B cell (primary cell): ENCODE measurements at regions not wholly inside any gene's neighbourhood (a gene's known extent, or its start where the extent isn't known, plus 50 kb on each side); places are given as distances from the start of the nearest gene placed in this dataset.

Experiments used
- ATAC-seq: fragments of 200-7000 bp; cut with Tn5 transposase; one replicate; pipeline ENCODE4 v1.10.0; 2021; ENCODE audit warnings: low read depth, mild to moderate bottlenecking, moderate number of reproducible peaks, moderate library complexity
- CTCF ChIA-PET: fragments of 350-600 bp; sonication (Branson Sonifier 250); formaldehyde crosslinking; loops from one replicate; lab custom pipeline; 2021; ENCODE audit warnings: antibody characterized with exemption, inconsistent platforms; lab: Charles Lee
- POLR2A ChIA-PET: fragments of 350-600 bp; sonication (Branson Sonifier 250); formaldehyde crosslinking; loops from one replicate; lab custom pipeline; 2021; ENCODE audit warnings: antibody characterized with exemption; lab: Charles Lee
- DNase-seq: peaks from one replicate; pipeline ENCODE4 v3.0.0; 2013
- H2AFZ ChIP-seq: 2 replicates; pipeline ENCODE4 v1.6.1; 2012; ENCODE audit warnings: mild to moderate bottlenecking, low read depth, low read length; ENCODE audit not compliant: insufficient read depth, poor library complexity, severe bottlenecking
- H3K27ac ChIP-seq, 2 donors: 1 replicate in 1 of 2; 2 replicates in 1 of 2; pipeline ENCODE4 v1.5.1; 2012 to 2013; ENCODE audit warnings: low read length in 2 of 2, mild to moderate bottlenecking in 2 of 2, moderate library complexity in 1 of 2
- H3K27me3 ChIP-seq, 4 experiments: fragments of 200-600 bp in 1 of 4; sonication (generic) in 1 of 4; replicated peaks in 1 of 4; 1 replicate in 2 of 4; 2 replicates in 2 of 4; pipeline versions ENCODE4 v1.6.1 to v1.7.0; 2013 to 2016; ENCODE audit warnings: low read length in 3 of 4, mild to moderate bottlenecking in 2 of 4, mixed read lengths in 1 of 4, moderate library complexity in 1 of 4; ENCODE audit not compliant: insufficient read depth in 4 of 4, control insufficient read depth in 3 of 4; ENCODE audit errors: control extremely low read depth in 1 of 4
- H3K36me3 ChIP-seq, 2 experiments: replicated peaks in 1 of 2; 1 replicate in 1 of 2; 2 replicates in 1 of 2; pipeline versions ENCODE4 v1.6.1 to v1.7.1; 2013; ENCODE audit warnings: low read length in 1 of 2; ENCODE audit not compliant: insufficient read depth in 2 of 2, control insufficient read depth in 1 of 2; ENCODE audit errors: control extremely low read depth in 1 of 2, extremely low read depth in 1 of 2
- H3K4me1 ChIP-seq, 2 donors: fragments of 200-600 bp in 1 of 2; sonication (generic) in 1 of 2; 1 replicate in 1 of 2; 2 replicates in 1 of 2; pipeline versions ENCODE4 v1.5.1 to v1.6.1; 2013 to 2017; ENCODE audit warnings: low read length in 2 of 2; ENCODE audit not compliant: control insufficient read depth in 2 of 2, insufficient read depth in 2 of 2
- H3K4me2 ChIP-seq: replicated peaks from 2 replicates; pipeline ENCODE3; 2012; ENCODE audit warnings: mild to moderate bottlenecking, low read depth, low read length; ENCODE audit not compliant: poor library complexity, severe bottlenecking
- H3K4me3 ChIP-seq, 5 experiments: fragments of 200-600 bp in 1 of 5; sonication (generic) in 1 of 5; 1 replicate in 3 of 5; 2 replicates in 2 of 5; pipeline versions ENCODE4 v1.5.1 to v1.7.0; 2011 to 2016; ENCODE audit warnings: low read length in 4 of 5, mild to moderate bottlenecking in 4 of 5, low read depth in 2 of 5, control low read depth in 1 of 5, moderate library complexity in 1 of 5; ENCODE audit not compliant: insufficient read depth in 1 of 5; ENCODE audit errors: control extremely low read depth in 1 of 5, extremely low read depth in 1 of 5
- H3K79me2 ChIP-seq: fragments of 200-600 bp; sonication (generic); one replicate; pipeline ENCODE4 v1.6.0; 2016; ENCODE audit warnings: low read length; ENCODE audit not compliant: control insufficient read depth, insufficient read depth
- H3K9ac ChIP-seq: fragments of 200-600 bp; sonication (generic); 2 replicates; pipeline ENCODE4 v1.6.1; 2017; ENCODE audit warnings: mild to moderate bottlenecking, low read length, moderate library complexity
- H3K9me3 ChIP-seq, 3 donors: one replicate each; pipeline versions ENCODE4 v1.6.1 to v1.7.1; 2013; ENCODE audit warnings: low read length in 2 of 3; ENCODE audit not compliant: control insufficient read depth in 2 of 3, insufficient read depth in 1 of 3; ENCODE audit errors: control extremely low read depth in 1 of 3
- H4K20me1 ChIP-seq: 2 replicates; pipeline ENCODE4 v1.6.0; 2012; ENCODE audit warnings: mild to moderate bottlenecking, low read length; ENCODE audit not compliant: insufficient read depth, control insufficient read depth, poor library complexity, severe bottlenecking
- H3K27ac Mint-ChIP-seq: one replicate; pipeline ENCODE4 v1.8.0; 2021; ENCODE audit warnings: mixed read lengths
- H3K27me3 Mint-ChIP-seq: one replicate; pipeline ENCODE4 v1.8.0; 2021; ENCODE audit warnings: mixed read lengths
- H3K4me1 Mint-ChIP-seq: one replicate; pipeline ENCODE4 v1.8.0; 2021; ENCODE audit warnings: mixed read lengths
- H3K4me3 Mint-ChIP-seq: one replicate; pipeline ENCODE4 v1.8.0; 2021; ENCODE audit warnings: mixed read lengths
- H3K9me3 Mint-ChIP-seq: one replicate; pipeline ENCODE4 v1.8.0; 2022; ENCODE audit warnings: mixed read lengths; ENCODE audit not compliant: insufficient read depth
- EZH2 ChIP-seq: IDR thresholded peaks from 2 replicates; pipeline ENCODE4 v1.6.1; 2012; ENCODE audit warnings: borderline replicate concordance, low read depth, mild to moderate bottlenecking, moderate library complexity, low read length; ENCODE audit not compliant: insufficient read depth, poor library complexity, severe bottlenecking
- WGBS: methylation state at CpG from one replicate; pipeline ENCODE4 v1.1.5; 2013; ENCODE audit warnings: missing lambda C conversion rate; ENCODE audit not compliant: insufficient coverage; 5-methylcytosine and 5-hydroxymethylcytosine counted together
- intact Hi-C: fragments of 100-400 bp; cut with micrococcal nuclease; formaldehyde crosslinking; loops from one replicate; pipeline ENCODE4 v1.10.0; 2022
- TF ChIP-seq, protein P1 (sequence below): fragments of 200-600 bp; IDR thresholded peaks from one replicate; pipeline ENCODE4 v1.8.0; 2022; ENCODE audit warnings: antibody characterized with exemption, mild to moderate bottlenecking

DNA sequence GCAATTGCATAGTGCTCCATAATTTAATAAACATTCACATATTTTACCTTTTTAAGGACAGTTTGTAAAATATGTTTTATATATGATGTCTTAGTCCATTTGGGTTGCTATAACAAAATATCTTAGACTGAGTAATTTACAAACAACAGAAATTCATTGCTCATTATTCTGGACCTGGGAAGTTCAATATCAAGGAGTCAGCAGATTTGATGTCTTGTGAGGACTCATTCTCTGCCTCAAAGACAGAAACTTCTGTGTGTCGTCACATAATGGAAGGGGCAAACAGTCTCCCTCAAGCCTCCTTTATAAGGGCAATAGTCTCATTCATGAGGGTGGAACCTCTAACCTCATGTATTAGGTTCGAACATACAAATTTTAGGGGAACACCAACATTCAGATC, 455.9 kb downstream of the TAF11L14 start:
- Histone ChIP-seq H3K79me2 (no peaks in the 10 kb centered on the region), H2AFZ (no peak overlapping the region), H3K9me3 (no peaks in the 10 kb centered on the region), H3K27me3 (no peaks in the 10 kb centered on the region), H3K36me3 (no peaks in the 10 kb centered on the region), H3K4me1 (no peaks in the 10 kb centered on the region), H3K4me2 (no peak overlapping the region), H3K9ac (no peak overlapping the region), H3K4me3 (no peak overlapping the region), H3K27ac (no peak overlapping the region), H4K20me1 (no peaks in the 10 kb centered on the region)
- POLR2A ChIA-PET: no interaction called here
- Mint-ChIP-seq H3K4me3 (no peak overlapping the region), H3K27ac (no peak overlapping the region), H3K9me3 (no peaks in the 10 kb centered on the region), H3K27me3 (no peaks in the 10 kb centered on the region), H3K4me1 (no peaks in the 10 kb centered on the region)
- ATAC-seq: no peak
- TF ChIP-seq, protein P1, sequence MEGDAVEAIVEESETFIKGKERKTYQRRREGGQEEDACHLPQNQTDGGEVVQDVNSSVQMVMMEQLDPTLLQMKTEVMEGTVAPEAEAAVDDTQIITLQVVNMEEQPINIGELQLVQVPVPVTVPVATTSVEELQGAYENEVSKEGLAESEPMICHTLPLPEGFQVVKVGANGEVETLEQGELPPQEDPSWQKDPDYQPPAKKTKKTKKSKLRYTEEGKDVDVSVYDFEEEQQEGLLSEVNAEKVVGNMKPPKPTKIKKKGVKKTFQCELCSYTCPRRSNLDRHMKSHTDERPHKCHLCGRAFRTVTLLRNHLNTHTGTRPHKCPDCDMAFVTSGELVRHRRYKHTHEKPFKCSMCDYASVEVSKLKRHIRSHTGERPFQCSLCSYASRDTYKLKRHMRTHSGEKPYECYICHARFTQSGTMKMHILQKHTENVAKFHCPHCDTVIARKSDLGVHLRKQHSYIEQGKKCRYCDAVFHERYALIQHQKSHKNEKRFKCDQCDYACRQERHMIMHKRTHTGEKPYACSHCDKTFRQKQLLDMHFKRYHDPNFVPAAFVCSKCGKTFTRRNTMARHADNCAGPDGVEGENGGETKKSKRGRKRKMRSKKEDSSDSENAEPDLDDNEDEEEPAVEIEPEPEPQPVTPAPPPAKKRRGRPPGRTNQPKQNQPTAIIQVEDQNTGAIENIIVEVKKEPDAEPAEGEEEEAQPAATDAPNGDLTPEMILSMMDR: no peak
- TF ChIP-seq EZH2: no peak
- CTCF ChIA-PET: no interaction called here
- no peak for DNase-seq
- WGBS: no CpG with 5 or more reads among the region's 2 CpGs
- intact Hi-C loops: no loop called here

DNA sequence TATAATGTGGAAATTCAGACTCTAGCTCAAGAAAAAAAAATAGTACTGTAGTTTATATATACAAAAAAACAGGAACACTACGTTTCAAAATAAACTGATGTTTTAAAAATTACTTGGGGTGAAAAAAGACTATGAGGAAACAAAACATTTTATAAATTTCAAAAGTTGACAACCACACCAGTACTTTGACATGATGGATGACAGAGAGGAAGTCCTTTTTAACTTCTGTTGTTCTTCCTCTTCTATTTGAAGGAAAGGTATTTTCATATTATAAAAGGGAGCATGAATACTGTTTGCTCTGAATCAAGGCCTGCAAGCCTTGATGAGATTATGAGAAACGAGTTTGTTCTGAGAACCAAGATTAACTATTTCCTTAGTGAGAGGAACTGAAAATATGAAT, 456.9 kb downstream of the TAF11L14 start:
- Histone ChIP-seq H3K4me2 (no peak overlapping the region), H4K20me1 (no peaks in the 10 kb centered on the region), H3K27me3 (no peaks in the 10 kb centered on the region), H3K4me3 (no peak overlapping the region), H2AFZ (no peak overlapping the region), H3K27ac (no peak overlapping the region), H3K79me2 (no peaks in the 10 kb centered on the region), H3K9me3 (no peaks in the 10 kb centered on the region), H3K4me1 (no peaks in the 10 kb centered on the region), H3K36me3 (no peaks in the 10 kb centered on the region), H3K9ac (no peak overlapping the region)
- no peaks in the 10 kb centered on the region for H3K4me1 Mint-ChIP-seq
- no peak for ATAC-seq
- TF ChIP-seq, protein P1: no peak
- no peak for TF ChIP-seq EZH2
- DNase-seq: no peak
- no peaks in the 10 kb centered on the region for H3K9me3 Mint-ChIP-seq
- H3K4me3 Mint-ChIP-seq: no peak overlapping the region
- POLR2A ChIA-PET: no interaction called here
- CTCF ChIA-PET: no interaction called here
- intact Hi-C loops: no loop called here
- no CpG with 5 or more reads among the region's 2 CpGs for WGBS
- no peaks in the 10 kb centered on the region for H3K27me3 Mint-ChIP-seq
- H3K27ac Mint-ChIP-seq: no peak overlapping the region
